ENCODE measurements at regions not wholly inside any gene's neighbourhood (a gene's known extent, or its start where the extent isn't known, plus 50 kb on each side); places are given as distances from the start of the nearest gene placed in this dataset.
A peak's percentile ranks its signal among the peaks of the same experiment; 100 is the strongest.
"Not testable (repeated sequence)": the region's sequence is repeated elsewhere in the genome, so short reads cannot be mapped to it uniquely, and the experiment has no call there.

DNA sequence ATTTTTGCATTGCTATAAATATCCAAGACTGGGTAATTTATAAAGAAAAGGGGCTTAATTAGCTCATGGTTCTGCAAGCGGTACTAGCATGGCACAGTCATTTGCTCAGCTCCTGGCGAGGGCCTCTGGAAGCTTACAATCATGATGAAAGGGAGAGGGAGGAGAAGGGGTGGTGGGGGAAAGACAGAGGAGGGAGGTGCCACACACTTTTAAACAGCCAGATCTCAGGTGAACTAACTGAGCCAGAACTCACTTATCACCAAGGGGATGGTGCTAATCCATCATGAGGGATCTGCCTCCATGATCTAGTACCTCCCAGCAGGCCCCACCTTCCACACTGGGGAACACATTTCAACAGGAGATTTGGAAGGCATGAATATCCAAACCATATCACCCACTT, 476.3 kb downstream of the PCNX1 start:
- Mint-ChIP-seq H3K27ac (peak overlapping the region; percentile 30), H3K4me1 (peaks cover 40% of the 10 kb centered on the region), H3K4me3 (no peak overlapping the region), H3K36me3 (peaks cover 6% of the 10 kb centered on the region), H3K9me3 (no peaks in the 10 kb centered on the region)
- ATAC-seq (no peak), DNase-seq (ENCODE audit: low spot score in 2 of 2) (no peak)

DNA sequence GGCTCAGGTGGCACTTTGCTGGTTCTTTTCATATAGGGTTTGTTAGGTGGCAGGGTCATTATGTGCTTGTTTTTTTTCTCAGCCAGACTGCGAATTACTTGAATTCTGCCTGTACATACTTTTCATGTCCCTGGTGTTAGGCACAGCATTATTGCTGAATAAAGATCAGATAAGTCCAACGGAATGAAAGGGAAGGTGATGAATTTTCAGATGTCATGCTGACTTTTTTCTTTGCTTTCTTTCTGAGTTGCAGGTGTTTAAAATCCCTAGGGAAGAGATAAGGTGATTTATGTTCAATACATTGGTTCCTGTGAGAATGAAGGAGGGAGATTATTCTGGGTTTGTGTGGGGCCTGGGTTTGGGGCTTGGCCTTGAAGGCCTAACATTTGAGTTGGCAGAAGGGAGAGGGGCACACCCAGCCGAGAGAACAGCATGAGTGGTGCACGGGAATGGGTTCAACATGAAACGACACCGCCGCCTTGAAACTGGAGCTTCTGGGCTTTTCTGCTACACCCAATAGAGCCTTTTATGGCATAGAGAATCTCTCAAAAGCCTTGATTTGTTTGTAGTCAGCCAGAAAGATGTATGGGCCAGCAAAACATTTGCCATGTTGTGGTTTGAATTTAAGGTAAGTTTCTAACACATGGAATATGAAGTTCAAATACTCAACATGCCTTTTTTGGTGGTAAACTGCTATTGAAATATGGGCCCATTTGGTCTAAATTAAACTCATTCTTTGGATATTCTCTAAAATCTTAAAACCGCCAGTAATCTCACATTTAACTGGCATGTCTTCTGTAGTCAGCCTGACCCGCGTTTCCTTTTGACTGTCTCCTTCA, 477.0 kb downstream of the PCNX1 start:
- H3K4me3 Mint-ChIP-seq, result no peak overlapping the region
- peak overlapping the region; percentile 30 for H3K27ac Mint-ChIP-seq
- DNase-seq (ENCODE audit: low spot score in 2 of 2) (no peak), ATAC-seq (no peak)
- H3K36me3 Mint-ChIP-seq, result peaks cover 6% of the 10 kb centered on the region
- no peaks in the 10 kb centered on the region for H3K9me3 Mint-ChIP-seq
- peaks cover 40% of the 10 kb centered on the region for H3K4me1 Mint-ChIP-seq

GRCh38 chr14:71387753-71388152, 480.5 kb downstream of the PCNX1 start:
- peaks cover 34% of the 10 kb centered on the region for H3K4me1 Mint-ChIP-seq
- DNase-seq (ENCODE audit: low spot score in 2 of 2) (no peak), ATAC-seq (peak; percentile 52)
- peaks cover 4% of the 10 kb centered on the region for H3K36me3 Mint-ChIP-seq
- H3K9me3 Mint-ChIP-seq, result no peaks in the 10 kb centered on the region
- no peak overlapping the region for H3K27ac Mint-ChIP-seq
- no peak overlapping the region for H3K4me3 Mint-ChIP-seq

GRCh38 chr14:71388336-71388735, 481.1 kb downstream of the PCNX1 start:
- Mint-ChIP-seq H3K4me3 (no peak overlapping the region), H3K36me3 (peaks cover 4% of the 10 kb centered on the region), H3K27ac (no peak overlapping the region), H3K9me3 (no peaks in the 10 kb centered on the region), H3K4me1 (peaks cover 29% of the 10 kb centered on the region)
- DNase-seq (ENCODE audit: low spot score in 2 of 2) (no peak), ATAC-seq (no peak)

DNA sequence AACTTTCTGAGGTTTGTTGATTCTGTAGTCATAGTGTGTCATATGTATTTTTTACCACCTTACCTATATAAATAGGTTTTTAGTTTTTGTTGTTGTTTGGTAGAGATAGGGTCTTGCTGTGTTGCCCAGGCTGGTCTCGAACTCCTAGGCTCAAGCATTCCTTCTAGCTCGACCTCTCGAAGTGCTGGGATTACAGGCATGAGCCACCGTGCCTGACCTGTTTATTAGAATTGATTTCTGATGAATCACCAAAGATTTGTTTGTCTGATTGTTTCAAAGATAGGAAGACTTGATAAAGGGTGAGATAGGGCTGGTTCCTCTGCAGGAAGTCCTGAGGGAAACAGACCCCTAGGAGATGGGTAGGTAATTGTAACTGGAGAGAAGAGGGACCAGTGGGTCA, 481.6 kb downstream of the PCNX1 start:
- H3K4me1 Mint-ChIP-seq, result peaks cover 24% of the 10 kb centered on the region
- ATAC-seq (no peak), DNase-seq (ENCODE audit: low spot score in 2 of 2) (no peak)
- peaks cover 4% of the 10 kb centered on the region for H3K36me3 Mint-ChIP-seq
- no peak overlapping the region for H3K4me3 Mint-ChIP-seq
- no peaks in the 10 kb centered on the region for H3K9me3 Mint-ChIP-seq
- no peak overlapping the region for H3K27ac Mint-ChIP-seq

DNA sequence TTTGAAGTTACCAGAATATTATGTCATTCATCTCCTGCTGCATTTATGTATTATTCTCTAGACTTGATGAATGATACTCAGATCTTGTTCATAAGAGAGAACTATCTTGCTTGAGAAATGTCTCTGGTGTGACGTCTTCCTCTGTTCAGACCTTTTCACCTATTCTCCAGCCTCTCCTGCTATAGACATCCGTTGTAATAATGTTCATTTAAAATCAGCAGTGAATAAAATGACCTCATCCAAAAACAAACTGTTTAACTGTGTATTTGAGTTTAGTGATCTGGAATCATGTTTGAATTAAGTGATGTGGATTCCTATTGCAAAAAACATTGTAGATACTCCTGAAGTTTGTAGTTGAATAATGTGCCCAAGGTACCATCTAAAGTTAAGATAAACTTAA, 487.1 kb downstream of the PCNX1 start:
- Mint-ChIP-seq H3K36me3 (peaks cover 4% of the 10 kb centered on the region), H3K27ac (peak overlapping the region; percentile 71), H3K9me3 (no peaks in the 10 kb centered on the region), H3K4me1 (peaks cover 49% of the 10 kb centered on the region), H3K4me3 (no peak overlapping the region)
- DNase-seq (ENCODE audit: low spot score in 2 of 2) (no peak), ATAC-seq (no peak)

DNA sequence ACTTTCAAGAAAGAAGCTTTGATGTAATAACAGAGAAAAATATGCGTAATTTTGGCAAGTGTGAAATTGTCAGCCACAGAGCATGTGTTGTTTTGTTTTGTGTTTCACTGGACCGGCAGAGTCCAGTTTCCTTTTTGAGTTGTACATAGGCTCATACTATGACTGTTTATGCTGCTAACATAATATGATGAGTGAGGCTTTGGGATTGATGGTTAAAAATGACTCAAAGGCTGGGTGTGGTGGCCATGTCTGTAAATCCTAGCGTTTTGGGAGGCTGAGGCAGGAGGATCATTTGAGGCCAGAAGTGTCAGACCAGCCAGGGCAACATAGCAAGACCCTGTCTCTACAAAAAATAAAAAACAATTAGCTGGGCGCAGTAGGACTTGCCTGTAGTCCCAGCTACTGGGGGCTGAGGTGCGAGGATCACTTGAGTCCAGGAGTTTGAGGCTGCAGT, 487.9 kb downstream of the PCNX1 start:
- no peaks in the 10 kb centered on the region for H3K9me3 Mint-ChIP-seq
- H3K4me1 Mint-ChIP-seq, result peaks cover 54% of the 10 kb centered on the region
- DNase-seq (ENCODE audit: low spot score in 2 of 2) (peak in 1 of 2 donors; percentile 66), ATAC-seq (peak; percentile 90)
- no peaks in the 10 kb centered on the region for H3K36me3 Mint-ChIP-seq
- peak overlapping the region; percentile 71 for H3K27ac Mint-ChIP-seq
- H3K4me3 Mint-ChIP-seq, result no peak overlapping the region

DNA sequence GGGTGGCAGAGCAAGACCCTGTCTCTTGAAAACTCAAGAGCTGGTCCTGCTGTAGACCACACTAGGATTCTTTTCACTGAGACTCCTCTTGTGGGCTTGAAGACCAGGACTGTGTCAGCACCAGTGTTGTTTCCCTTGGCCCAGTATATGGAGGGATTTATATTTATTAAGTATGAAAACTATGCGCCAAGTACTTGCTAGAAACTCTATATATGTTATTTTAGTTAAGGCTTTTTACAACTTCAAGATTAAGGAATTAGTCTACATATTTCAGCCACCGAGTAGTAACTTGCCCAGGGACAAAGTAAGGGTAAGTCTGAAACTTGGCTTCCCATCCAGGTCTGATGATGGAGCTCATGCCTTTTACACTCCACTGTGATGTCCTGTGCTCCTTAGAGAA, 488.4 kb downstream of the PCNX1 start:
- H3K36me3 Mint-ChIP-seq, result no peaks in the 10 kb centered on the region
- peaks cover 59% of the 10 kb centered on the region for H3K4me1 Mint-ChIP-seq
- ATAC-seq (no peak), DNase-seq (ENCODE audit: low spot score in 2 of 2) (no peak)
- H3K4me3 Mint-ChIP-seq, result no peak overlapping the region
- no peaks in the 10 kb centered on the region for H3K9me3 Mint-ChIP-seq
- peak overlapping the region; percentile 71 for H3K27ac Mint-ChIP-seq

DNA sequence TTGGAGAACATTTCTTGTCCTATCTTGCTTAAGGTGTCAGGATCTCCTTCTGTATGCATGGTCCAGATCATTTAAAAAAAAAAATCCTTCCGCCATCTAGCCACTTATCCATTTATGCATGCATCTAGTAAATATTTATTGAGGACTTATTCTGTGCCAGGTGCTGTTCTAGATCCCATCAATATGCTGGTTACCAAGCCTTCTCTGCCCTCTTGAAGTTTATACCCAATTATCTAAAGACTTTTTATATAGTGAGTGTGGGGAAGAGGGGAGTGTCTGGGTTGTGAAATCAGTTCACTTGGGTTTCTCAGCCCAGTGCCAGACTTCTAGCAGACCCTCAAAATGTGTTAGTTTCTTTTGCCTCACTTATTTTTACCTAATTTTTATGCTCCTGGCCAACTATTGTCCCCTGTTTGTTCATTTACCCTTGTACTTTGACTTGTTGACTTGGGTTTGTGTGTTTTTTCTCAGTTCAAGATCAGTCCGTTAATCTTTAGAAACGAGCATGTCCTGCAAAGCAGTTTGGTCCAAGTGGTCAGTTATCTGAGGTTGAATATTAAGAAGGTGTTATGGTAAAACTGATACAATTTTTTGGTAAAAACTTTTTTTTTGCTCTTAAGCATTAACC, 488.9 kb downstream of the PCNX1 start:
- no peak overlapping the region for H3K4me3 Mint-ChIP-seq
- no peak overlapping the region for H3K27ac Mint-ChIP-seq
- H3K4me1 Mint-ChIP-seq, result peaks cover 62% of the 10 kb centered on the region
- ATAC-seq, result no peak
- no peaks in the 10 kb centered on the region for H3K9me3 Mint-ChIP-seq
- H3K36me3 Mint-ChIP-seq, result no peaks in the 10 kb centered on the region
- DNase-seq (ENCODE audit: low spot score in 2 of 2), result no peak

- DNase-seq (ENCODE audit: low spot score in 2 of 2) (no peak), ATAC-seq (no peak)
- H3K27ac Mint-ChIP-seq, result peak overlapping the region; percentile 38
- H3K36me3 Mint-ChIP-seq, result peaks cover 5% of the 10 kb centered on the region
- peaks cover 56% of the 10 kb centered on the region for H3K4me1 Mint-ChIP-seq
- H3K4me3 Mint-ChIP-seq, result no peak overlapping the region
- H3K9me3 Mint-ChIP-seq, result no peaks in the 10 kb centered on the region
Observed at GRCh38 chr14:71397371-71397770, 490.1 kb downstream of the PCNX1 start.

DNA sequence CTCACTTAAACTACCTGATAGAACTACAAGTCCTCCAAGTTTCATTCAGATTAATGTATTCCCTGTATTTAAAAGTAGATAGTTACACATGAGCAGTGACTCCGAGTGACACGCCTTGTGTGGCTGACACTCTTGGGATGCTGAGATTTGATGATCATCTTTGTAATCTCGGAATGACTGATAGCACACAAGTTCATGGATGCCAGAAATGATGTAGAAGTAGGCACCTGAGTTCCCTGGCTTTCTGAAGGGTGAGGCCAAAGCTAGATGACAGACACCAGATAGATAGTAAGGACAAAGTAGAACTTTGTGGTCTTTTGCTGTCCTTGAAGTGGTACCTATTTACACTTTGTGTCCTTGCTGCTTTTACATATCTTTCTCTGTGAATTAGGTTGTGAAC, 491.2 kb downstream of the PCNX1 start:
- ATAC-seq (peak; percentile 14), DNase-seq (ENCODE audit: low spot score in 2 of 2) (no peak)
- H3K36me3 Mint-ChIP-seq, result peaks cover 8% of the 10 kb centered on the region
- peaks cover 56% of the 10 kb centered on the region for H3K4me1 Mint-ChIP-seq
- no peaks in the 10 kb centered on the region for H3K9me3 Mint-ChIP-seq
- H3K27ac Mint-ChIP-seq, result peak overlapping the region; percentile 92
- peak overlapping the region; percentile 14 for H3K4me3 Mint-ChIP-seq

- H3K4me3 Mint-ChIP-seq, result peak overlapping the region; percentile 14
- peaks cover 55% of the 10 kb centered on the region for H3K4me1 Mint-ChIP-seq
- ATAC-seq (peak; percentile 86), DNase-seq (ENCODE audit: low spot score in 2 of 2) (no peak)
- H3K27ac Mint-ChIP-seq, result peak overlapping the region; percentile 92
- peaks cover 12% of the 10 kb centered on the region for H3K36me3 Mint-ChIP-seq
- no peaks in the 10 kb centered on the region for H3K9me3 Mint-ChIP-seq
Observed at GRCh38 chr14:71399057-71399487, 491.8 kb downstream of the PCNX1 start.

GRCh38 chr14:71400871-71401321, 493.6 kb downstream of the PCNX1 start:
- Mint-ChIP-seq H3K4me1 (peaks cover 50% of the 10 kb centered on the region), H3K36me3 (peaks cover 12% of the 10 kb centered on the region), H3K9me3 (no peaks in the 10 kb centered on the region), H3K4me3 (peak overlapping the region; percentile 14), H3K27ac (no peak overlapping the region)
- DNase-seq (ENCODE audit: low spot score in 2 of 2), result no peak
- no peak for ATAC-seq

GRCh38 chr14:71402415-71402814, 495.2 kb downstream of the PCNX1 start:
- not testable (repeated sequence) for H3K9me3 Mint-ChIP-seq; H3K27ac Mint-ChIP-seq; DNase-seq (ENCODE audit: low spot score in 2 of 2); H3K4me3 Mint-ChIP-seq; ATAC-seq
- Mint-ChIP-seq H3K4me1 (peaks cover 37% of the 10 kb centered on the region), H3K36me3 (peaks cover 12% of the 10 kb centered on the region)

- Mint-ChIP-seq H3K4me1 (peaks cover 31% of the 10 kb centered on the region), H3K36me3 (peaks cover 12% of the 10 kb centered on the region), H3K27ac (no peak overlapping the region), H3K4me3 (no peak overlapping the region), H3K9me3 (no peaks in the 10 kb centered on the region)
- DNase-seq (ENCODE audit: low spot score in 2 of 2) (no peak), ATAC-seq (peak; percentile 67)
Observed at GRCh38 chr14:71403656-71404055, 496.4 kb downstream of the PCNX1 start.

- no peaks in the 10 kb centered on the region for H3K9me3 Mint-ChIP-seq
Observed at GRCh38 chr14:71405676-71406075, 498.4 kb downstream of the PCNX1 start.

More at GRCh38 chr14:71405676-71406075, 498.4 kb downstream of the PCNX1 start:
- Mint-ChIP-seq H3K27ac (no peak overlapping the region), H3K36me3 (peaks cover 12% of the 10 kb centered on the region), H3K4me1 (peaks cover 32% of the 10 kb centered on the region), H3K4me3 (no peak overlapping the region)
- ATAC-seq (no peak), DNase-seq (ENCODE audit: low spot score in 2 of 2) (no peak)

All from stimulated activated effector memory CD8-positive, alpha-beta T cell treated with anti-CD3 and anti-CD28 coated beads, Interleukin-12 subunit alpha, Interleukin-12 subunit beta, amount 100 ng/mL, for 72 hours (primary cell).